ENCODE measurements at regions not wholly inside any gene's neighbourhood (a gene's known extent, or its start where the extent isn't known, plus 50 kb on each side); places are given as distances from the start of the nearest gene placed in this dataset.

DNA sequence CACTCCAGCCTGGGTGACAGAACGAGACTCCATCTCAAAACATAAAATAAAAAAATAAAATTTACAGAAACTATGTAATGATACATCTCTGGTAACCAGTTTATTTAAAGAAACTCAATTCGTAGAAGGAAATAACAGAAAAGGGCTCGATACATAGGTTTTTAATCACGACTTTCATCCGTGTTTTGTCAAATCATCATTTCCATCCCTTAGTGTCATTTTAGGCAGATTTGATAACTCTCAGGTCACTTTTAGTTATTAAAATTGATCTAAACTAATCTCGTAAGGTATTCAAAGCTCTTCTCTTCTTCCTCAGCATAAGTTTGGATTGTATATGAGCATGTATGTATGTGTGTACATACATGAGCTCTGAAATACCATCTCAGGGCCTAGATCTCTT is 59.3 kb upstream of the SPTBN1 start:
- in situ Hi-C loops (cut with HindIII; ENCODE audit: extremely low pct_ligation_motif_present, low pct_unique_long_range_greater_than_20kb): no loop called here
- intact Hi-C loops (cut with micrococcal nuclease; ENCODE audit: unreplicated experiment): loop anchor here (10.0 kb wide), 1 partner anchor 1172 kb away; no protein-coding TSS in a partner anchor
- Histone ChIP-seq H3K4me1 (ENCODE audit: insufficient read depth, low read length) (peaks cover 14% of the 10 kb centered on the region), H3K4me3 (replicated peaks in 1 of 3; ENCODE audit: insufficient read depth in 1 of 3, low read depth in 2 of 3, low read length in 3 of 3) (no peak overlapping the region), H3K79me2 (ENCODE audit: insufficient read depth, low read length) (no peaks in the 10 kb centered on the region), H4K20me1 (ENCODE audit: insufficient read depth, low read length) (no peaks in the 10 kb centered on the region), H3K9ac (ENCODE audit: insufficient read depth, low read depth, low read length) (no peak overlapping the region), H3K27ac (ENCODE audit: extremely low read length, insufficient read depth, low read length) (no peak overlapping the region), H3K4me2 (ENCODE audit: low read depth, low read length) (no peak overlapping the region), H3K9me3 (ENCODE audit: low read length) (no peaks in the 10 kb centered on the region), H3K36me3 (replicated peaks in 1 of 2; ENCODE audit: control insufficient read depth in 1 of 2, insufficient read depth in 2 of 2, low read length in 2 of 2) (no peaks in the 10 kb centered on the region), H3K27me3 (ENCODE audit: control insufficient read depth in 1 of 2, insufficient read depth in 2 of 2, low read length in 2 of 2) (peaks cover 4 to 14% of the 10 kb centered on the region in 2 experiments; a peak in 4 of 5 replicates), H2AFZ (ENCODE audit: low read length) (no peak overlapping the region)
- WGBS (ENCODE audit: low lambda C conversion rate): 77% methylated on average over 6 of the region's 6 CpGs
- TF ChIP-seq CBX5 (CRISPR knock-in tag; IDR thresholded peaks at IDR 0.05; ENCODE audit: borderline replicate concordance): no peak
- TF ChIP-seq MAFK (conservative IDR thresholded peaks at IDR 0.05 in 1 of 2, IDR thresholded peaks at IDR 0.05 in 1 of 2; ENCODE audit: low read length in 2 of 2): peak; percentile 75 to 77; a peak in 3 of 4 replicates
- TF ChIP-seq MAFF (IDR thresholded peaks at IDR 0.05; ENCODE audit: low read depth, low read length): peak; percentile 74
- ChIA-PET POLR2A (no interaction called here), CTCF (ENCODE audit: low intra/inter-chr PET ratio, low total read pairs) (no interaction called here)
- ATAC-seq (no peak), DNase-seq (ENCODE audit: low spot score) (no peak), FAIRE-seq (no peak)
- BruUV-seq (replicated peaks): no TSS peak

- FAIRE-seq: no peak
- 0% methylated on average over 2 of the region's 2 CpGs for WGBS (ENCODE audit: low lambda C conversion rate)
- peaks cover 4 to 14% of the 10 kb centered on the region in 2 experiments; a peak in 4 of 5 replicates for H3K27me3 ChIP-seq (ENCODE audit: control insufficient read depth in 1 of 2, insufficient read depth in 2 of 2, low read length in 2 of 2)
- peaks cover 20% of the 10 kb centered on the region for H3K4me1 ChIP-seq (ENCODE audit: insufficient read depth, low read length)
- H3K4me3 ChIP-seq (replicated peaks in 1 of 3; ENCODE audit: insufficient read depth in 1 of 3, low read depth in 2 of 3, low read length in 3 of 3): no peak overlapping the region
- H2AFZ ChIP-seq (ENCODE audit: low read length): no peak overlapping the region
- CTCF ChIA-PET (ENCODE audit: low intra/inter-chr PET ratio, low total read pairs): no interaction called here
- no peaks in the 10 kb centered on the region for H4K20me1 ChIP-seq (ENCODE audit: insufficient read depth, low read length)
- H3K4me2 ChIP-seq (ENCODE audit: low read depth, low read length): no peak overlapping the region
- in situ Hi-C loops (cut with HindIII; ENCODE audit: extremely low pct_ligation_motif_present, low pct_unique_long_range_greater_than_20kb) (no loop called here), intact Hi-C loops (cut with micrococcal nuclease; ENCODE audit: unreplicated experiment) (loop anchor here (10.0 kb wide), 1 partner anchor 1173 kb away; no protein-coding TSS in a partner anchor)
- POLR2A ChIA-PET: no interaction called here
- no TSS peak for BruUV-seq (replicated peaks)
- no peak overlapping the region for H3K9ac ChIP-seq (ENCODE audit: insufficient read depth, low read depth, low read length)
- no peaks in the 10 kb centered on the region for H3K9me3 ChIP-seq (ENCODE audit: low read length)
- DNase-seq (ENCODE audit: low spot score): no peak
- no peaks in the 10 kb centered on the region for H3K79me2 ChIP-seq (ENCODE audit: insufficient read depth, low read length)
- no peak for ATAC-seq
- no peak overlapping the region for H3K27ac ChIP-seq (ENCODE audit: extremely low read length, insufficient read depth, low read length)
- no peaks in the 10 kb centered on the region for H3K36me3 ChIP-seq (replicated peaks in 1 of 2; ENCODE audit: control insufficient read depth in 1 of 2, insufficient read depth in 2 of 2, low read length in 2 of 2)
- TF ChIP-seq DR1 (CRISPR knock-in tag; IDR thresholded peaks at IDR 0.05) (no peak), MAFK (conservative IDR thresholded peaks at IDR 0.05 in 1 of 2, IDR thresholded peaks at IDR 0.05 in 1 of 2; ENCODE audit: low read length in 2 of 2) (no peak), POGZ (CRISPR knock-in tag; IDR thresholded peaks at IDR 0.05) (no peak), ELF1 (CRISPR knock-in tag; IDR thresholded peaks at IDR 0.05) (no peak), ZNF512 (CRISPR knock-in tag; IDR thresholded peaks at IDR 0.05) (no peak), CBX5 (CRISPR knock-in tag; IDR thresholded peaks at IDR 0.05; ENCODE audit: borderline replicate concordance) (no peak), CHD4 (IDR thresholded peaks at IDR 0.05; ENCODE audit: borderline replicate concordance, low read length) (no peak), MTF2 (CRISPR knock-in tag; IDR thresholded peaks at IDR 0.05; ENCODE audit: borderline replicate concordance) (no peak), ZFP1 (CRISPR knock-in tag; IDR thresholded peaks at IDR 0.05) (no peak), KDM2A (CRISPR knock-in tag; IDR thresholded peaks at IDR 0.05; ENCODE audit: borderline replicate concordance, low read depth) (no peak), ZNF788 (CRISPR knock-in tag; IDR thresholded peaks at IDR 0.05; ENCODE audit: borderline replicate concordance) (no peak), FOXA3 (CRISPR knock-in tag; IDR thresholded peaks at IDR 0.05) (no peak), ETV6 (CRISPR knock-in tag; conservative IDR thresholded peaks at IDR 0.05) (no peak), RFXANK (CRISPR knock-in tag; IDR thresholded peaks at IDR 0.05) (no peak)
- TF ChIP-seq, protein P1, sequence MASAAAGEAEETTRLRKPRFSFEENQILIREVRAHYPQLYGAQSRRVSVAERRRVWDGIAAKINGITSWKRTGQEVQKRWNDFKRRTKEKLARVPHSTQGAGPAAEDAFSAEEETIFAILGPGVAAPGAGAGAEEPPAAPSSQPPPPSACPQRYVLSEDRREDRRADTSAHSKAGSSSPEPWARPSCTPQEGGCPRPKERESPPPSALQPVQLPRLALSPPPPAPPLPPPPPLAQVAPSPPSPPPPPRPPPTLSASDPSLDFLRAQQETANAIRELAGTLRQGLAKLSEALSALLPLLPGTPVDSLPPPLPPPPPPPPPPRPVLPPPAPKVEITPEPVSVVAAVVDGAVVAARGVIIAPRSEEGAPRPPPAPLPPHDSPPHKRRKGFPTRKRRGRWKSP (CRISPR knock-in tag; IDR thresholded peaks at IDR 0.05): no peak
These were observed 58.7 kb upstream of the SPTBN1 start for GRCh38 chr2:54397426-54397825.

Measured in HepG2 (cell line).